ENCODE measurements at regions not wholly inside any gene's neighbourhood (a gene's known extent, or its start where the extent isn't known, plus 50 kb on each side); places are given as distances from the start of the nearest gene placed in this dataset.

GRCh38 chr5:7271435-7272084 lies 124.4 kb upstream of the ADCY2 start:
- TF ChIP-seq GATA2 (IDR thresholded peaks at IDR 0.05; ENCODE audit: low read depth, low read length) = no peak
- no peak for TF ChIP-seq GATA3 (IDR thresholded peaks at IDR 0.05; ENCODE audit: low read depth, low read length)

- no peak for TF ChIP-seq GATA2 (IDR thresholded peaks at IDR 0.05; ENCODE audit: low read depth, low read length)
- TF ChIP-seq GATA3 (IDR thresholded peaks at IDR 0.05; ENCODE audit: low read depth, low read length) = no peak
These were observed 123.5 kb upstream of the ADCY2 start for GRCh38 chr5:7272408-7272965.

- TF ChIP-seq GATA3 (IDR thresholded peaks at IDR 0.05; ENCODE audit: low read depth, low read length) (no peak), GATA2 (IDR thresholded peaks at IDR 0.05; ENCODE audit: low read depth, low read length) (no peak)
These were observed 121.7 kb upstream of the ADCY2 start for GRCh38 chr5:7274203-7274602.

GRCh38 chr5:7315118-7315517 lies 80.8 kb upstream of the ADCY2 start:
- TF ChIP-seq GATA2 (IDR thresholded peaks at IDR 0.05; ENCODE audit: low read depth, low read length) (no peak), GATA3 (IDR thresholded peaks at IDR 0.05; ENCODE audit: low read depth, low read length) (no peak)

GRCh38 chr5:7317751-7318150 lies 78.2 kb upstream of the ADCY2 start:
- TF ChIP-seq GATA3 (IDR thresholded peaks at IDR 0.05; ENCODE audit: low read depth, low read length) (no peak), GATA2 (IDR thresholded peaks at IDR 0.05; ENCODE audit: low read depth, low read length) (no peak)

GRCh38 chr5:7320701-7321301 lies 75.1 kb upstream of the ADCY2 start:
- TF ChIP-seq GATA2 (IDR thresholded peaks at IDR 0.05; ENCODE audit: low read depth, low read length) (no peak), GATA3 (IDR thresholded peaks at IDR 0.05; ENCODE audit: low read depth, low read length) (no peak)

- no peak for TF ChIP-seq GATA3 (IDR thresholded peaks at IDR 0.05; ENCODE audit: low read depth, low read length)
These were observed 74.2 kb upstream of the ADCY2 start for GRCh38 chr5:7321724-7322123.

- TF ChIP-seq GATA3 (IDR thresholded peaks at IDR 0.05; ENCODE audit: low read depth, low read length) (no peak), GATA2 (IDR thresholded peaks at IDR 0.05; ENCODE audit: low read depth, low read length) (no peak)
These were observed 71.0 kb upstream of the ADCY2 start for GRCh38 chr5:7324919-7325318.

- TF ChIP-seq GATA3 (IDR thresholded peaks at IDR 0.05; ENCODE audit: low read depth, low read length) = no peak
These were observed 69.7 kb upstream of the ADCY2 start for GRCh38 chr5:7325975-7326913.

- TF ChIP-seq GATA3 (IDR thresholded peaks at IDR 0.05; ENCODE audit: low read depth, low read length) (no peak), GATA2 (IDR thresholded peaks at IDR 0.05; ENCODE audit: low read depth, low read length) (no peak)
These were observed 66.8 kb upstream of the ADCY2 start for GRCh38 chr5:7329141-7329540.

- TF ChIP-seq GATA3 (IDR thresholded peaks at IDR 0.05; ENCODE audit: low read depth, low read length) = no peak
- no peak for TF ChIP-seq GATA2 (IDR thresholded peaks at IDR 0.05; ENCODE audit: low read depth, low read length)
These were observed 66.2 kb upstream of the ADCY2 start for GRCh38 chr5:7329712-7330111.

- TF ChIP-seq GATA2 (IDR thresholded peaks at IDR 0.05; ENCODE audit: low read depth, low read length) = no peak
- no peak for TF ChIP-seq GATA3 (IDR thresholded peaks at IDR 0.05; ENCODE audit: low read depth, low read length)
These were observed 65.7 kb upstream of the ADCY2 start for GRCh38 chr5:7330256-7330655.

- no peak for TF ChIP-seq GATA3 (IDR thresholded peaks at IDR 0.05; ENCODE audit: low read depth, low read length)
- no peak for TF ChIP-seq GATA2 (IDR thresholded peaks at IDR 0.05; ENCODE audit: low read depth, low read length)
These were observed 64.8 kb upstream of the ADCY2 start for GRCh38 chr5:7331131-7331530.
